Chondrocyte (in vitro differentiated cells): ENCODE measurements at regions not wholly inside any gene's neighbourhood (a gene's known extent, or its start where the extent isn't known, plus 50 kb on each side); places are given as distances from the start of the nearest gene placed in this dataset.

Experiments
- DNase-seq: peaks from one replicate; pipeline ENCODE4 v3.0.0; 2021; ENCODE audit warnings: mixed read lengths, low spot score
- H3K27ac Mint-ChIP-seq: one replicate; pipeline ENCODE4 v1.8.0; 2021; ENCODE audit warnings: mild to moderate bottlenecking, moderate library complexity, mixed read lengths; ENCODE audit not compliant: unreplicated experiment
- H3K27me3 Mint-ChIP-seq: 2 replicates; pipeline ENCODE4 v1.8.0; 2021; ENCODE audit warnings: low read depth, mixed read lengths
- H3K36me3 Mint-ChIP-seq: 2 replicates; pipeline ENCODE4 v1.8.0; 2021; ENCODE audit warnings: low read depth, mixed read lengths
- H3K4me1 Mint-ChIP-seq: 2 replicates; pipeline ENCODE4 v1.8.0; 2021; ENCODE audit warnings: low read depth, mild to moderate bottlenecking, mixed read lengths
- H3K4me3 Mint-ChIP-seq: one replicate; pipeline ENCODE4 v1.8.0; 2021; ENCODE audit warnings: mild to moderate bottlenecking, moderate library complexity, mixed read lengths; ENCODE audit not compliant: unreplicated experiment
- H3K9me3 Mint-ChIP-seq: 2 replicates; pipeline ENCODE4 v1.8.0; 2021; ENCODE audit warnings: low read depth, mixed read lengths
- CTCF ChIP-seq: fragments of 200-600 bp; sonication (generic); IDR thresholded peaks from 2 replicates; pipeline ENCODE4 v1.5.0; 2021; ENCODE audit warnings: antibody characterized with exemption, mild to moderate bottlenecking, moderate library complexity

DNA sequence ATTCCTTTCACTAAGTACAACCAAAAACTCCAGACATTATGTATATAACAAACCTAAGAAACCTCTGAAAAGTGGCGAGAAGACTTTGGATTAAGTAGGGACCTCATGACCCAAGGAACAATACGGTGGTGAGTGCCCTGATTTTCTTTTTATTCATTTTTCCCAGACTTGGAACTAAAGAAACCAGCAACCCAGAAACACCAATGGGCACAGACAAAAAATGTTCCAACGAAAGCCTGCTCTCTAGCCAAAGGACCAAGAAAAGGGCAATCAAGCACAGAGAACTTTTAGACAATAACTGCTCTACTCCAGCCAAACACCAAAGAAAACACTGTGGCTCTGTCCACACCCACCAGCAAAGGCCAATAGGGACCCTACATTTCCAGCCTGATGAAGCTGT is 66.2 kb upstream of the SSBP2 start:
- TF ChIP-seq CTCF: no peak
- H3K27me3 Mint-ChIP-seq: no peaks in the 10 kb centered on the region
- H3K4me1 Mint-ChIP-seq: peaks cover 31% of the 10 kb centered on the region
- no peak overlapping the region for H3K4me3 Mint-ChIP-seq
- no peaks in the 10 kb centered on the region for H3K36me3 Mint-ChIP-seq
- H3K27ac Mint-ChIP-seq: no peak overlapping the region
- no peak for DNase-seq
- no peaks in the 10 kb centered on the region for H3K9me3 Mint-ChIP-seq

DNA sequence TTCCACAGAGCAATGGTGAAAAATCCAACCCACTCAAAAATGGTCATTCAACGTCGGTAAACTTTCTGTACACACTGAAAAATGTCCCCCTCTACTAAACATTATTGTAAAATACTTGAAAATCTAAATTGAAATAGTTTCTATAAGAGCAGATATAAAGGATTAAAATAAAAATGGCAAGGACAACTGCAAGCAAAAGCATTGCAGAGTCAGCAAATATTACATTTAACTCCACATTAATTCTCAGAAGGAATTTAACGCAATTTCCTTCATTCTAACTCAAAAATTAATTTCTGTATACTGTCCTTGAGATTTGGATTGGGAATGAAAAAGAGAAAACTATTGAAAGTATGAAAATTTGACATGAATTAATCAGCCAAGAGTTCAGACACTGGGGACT is 64.4 kb upstream of the SSBP2 start:
- Mint-ChIP-seq H3K4me3 (no peak overlapping the region), H3K27me3 (no peaks in the 10 kb centered on the region), H3K9me3 (no peaks in the 10 kb centered on the region), H3K27ac (no peak overlapping the region), H3K36me3 (no peaks in the 10 kb centered on the region), H3K4me1 (peaks cover 22% of the 10 kb centered on the region)
- no peak for TF ChIP-seq CTCF
- DNase-seq: no peak

DNA sequence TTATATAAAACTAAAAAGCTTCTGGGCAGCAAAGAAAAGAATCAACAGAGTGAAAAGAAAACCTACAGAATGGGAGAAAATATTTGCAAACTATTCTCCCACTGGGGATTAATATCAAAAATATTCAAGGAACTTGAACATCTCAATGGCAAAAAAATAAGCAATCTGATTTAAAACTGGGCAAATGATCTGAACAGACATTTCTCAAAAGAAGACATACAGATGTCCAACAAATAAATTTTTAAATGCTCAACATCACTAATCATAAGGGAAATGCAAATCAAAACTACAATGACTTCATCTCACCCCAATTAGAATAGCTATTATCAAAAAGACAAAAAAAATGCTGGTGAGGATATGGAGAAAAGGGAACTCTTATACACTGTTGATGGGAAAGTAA is 57.2 kb upstream of the SSBP2 start:
- TF ChIP-seq CTCF: no peak
- Mint-ChIP-seq H3K36me3 (peaks cover 7% of the 10 kb centered on the region), H3K27me3 (no peaks in the 10 kb centered on the region), H3K4me1 (no peaks in the 10 kb centered on the region), H3K9me3 (peaks cover 34% of the 10 kb centered on the region), H3K4me3 (no peak overlapping the region), H3K27ac (no peak overlapping the region)
- DNase-seq: no peak

GRCh38 chr5:81805086-81805485 is 54.2 kb upstream of the SSBP2 start:
- peaks cover 34% of the 10 kb centered on the region for H3K9me3 Mint-ChIP-seq
- no peak for TF ChIP-seq CTCF
- no peak overlapping the region for H3K4me3 Mint-ChIP-seq
- DNase-seq: no peak
- H3K36me3 Mint-ChIP-seq: peaks cover 7% of the 10 kb centered on the region
- no peaks in the 10 kb centered on the region for H3K27me3 Mint-ChIP-seq
- H3K27ac Mint-ChIP-seq: no peak overlapping the region
- peaks cover 13% of the 10 kb centered on the region for H3K4me1 Mint-ChIP-seq

DNA sequence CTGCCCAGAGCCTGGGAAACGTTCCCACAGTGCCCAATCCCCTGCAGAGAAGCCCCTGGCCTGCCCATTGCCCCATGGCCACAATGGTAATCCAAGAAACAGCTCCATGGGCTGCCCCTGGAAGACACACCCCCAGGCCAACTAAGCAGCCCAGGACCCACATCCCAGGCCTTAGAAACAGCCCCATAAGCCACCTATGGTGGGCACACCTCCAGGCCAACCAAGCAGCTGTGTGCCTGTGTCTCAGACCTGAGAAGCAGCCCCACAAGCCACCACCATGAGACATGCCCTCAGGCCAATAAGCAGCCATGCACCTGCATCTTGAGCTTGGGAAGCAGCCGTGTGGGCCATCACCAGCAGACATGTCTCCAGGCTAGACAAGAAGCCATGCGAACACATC is 52.9 kb upstream of the SSBP2 start:
- no peak for TF ChIP-seq CTCF
- H3K9me3 Mint-ChIP-seq: peaks cover 33% of the 10 kb centered on the region
- peaks cover 25% of the 10 kb centered on the region for H3K4me1 Mint-ChIP-seq
- peaks cover 7% of the 10 kb centered on the region for H3K36me3 Mint-ChIP-seq
- H3K4me3 Mint-ChIP-seq: no peak overlapping the region
- H3K27ac Mint-ChIP-seq: no peak overlapping the region
- DNase-seq: no peak
- no peaks in the 10 kb centered on the region for H3K27me3 Mint-ChIP-seq
